ENCODE measurements at regions not wholly inside any gene's neighbourhood (a gene's known extent, or its start where the extent isn't known, plus 50 kb on each side); places are given as distances from the start of the nearest gene placed in this dataset.

DNA sequence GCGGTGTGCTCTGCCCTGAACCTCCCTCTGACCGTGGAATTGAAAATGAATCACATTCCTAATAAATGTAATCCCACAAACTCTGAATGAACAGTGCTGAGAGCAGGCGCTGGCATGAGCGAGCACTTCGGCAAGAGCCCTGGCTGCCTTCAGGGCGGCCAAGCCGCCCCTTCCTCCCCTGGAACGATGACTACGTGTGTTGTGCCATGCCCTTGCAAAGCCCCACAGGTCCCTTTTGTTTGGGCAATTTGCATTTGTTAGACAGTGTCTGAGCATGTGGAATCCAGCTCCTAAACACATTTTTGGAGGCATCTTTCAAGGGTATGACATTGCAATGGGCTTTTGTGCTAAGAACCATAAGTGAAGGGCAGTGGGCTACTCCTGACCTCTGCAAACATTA lies 95.6 kb upstream of the MKI67 start:
- DNase-seq (ENCODE audit: low read depth) = no peak

DNA sequence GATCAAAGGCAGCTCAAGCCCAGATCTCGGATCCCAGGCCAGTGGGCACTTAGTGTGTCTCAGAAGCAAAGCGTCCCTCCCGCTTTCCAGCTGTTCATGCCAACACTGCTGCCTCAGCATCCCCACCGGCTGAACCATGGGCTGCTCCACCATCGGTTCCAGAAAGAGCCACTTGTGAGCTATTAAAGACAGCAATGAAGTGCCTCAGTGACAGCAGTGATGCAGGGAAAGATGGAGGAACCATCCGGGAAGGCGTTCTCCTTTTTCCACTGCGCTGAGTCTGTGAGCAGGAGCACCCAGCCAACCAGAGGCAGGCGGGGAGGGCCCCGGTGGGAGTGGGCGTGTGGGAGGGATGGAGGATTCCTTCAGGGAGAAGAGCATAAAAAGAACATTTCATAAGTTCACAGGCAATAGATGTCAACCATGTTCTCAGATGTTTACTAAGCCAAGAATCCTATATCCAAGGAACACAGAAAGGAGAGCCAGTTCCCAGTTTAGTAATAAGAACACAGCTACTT lies 96.2 kb upstream of the MKI67 start:
- DNase-seq (ENCODE audit: low read depth) = no peak

DNA sequence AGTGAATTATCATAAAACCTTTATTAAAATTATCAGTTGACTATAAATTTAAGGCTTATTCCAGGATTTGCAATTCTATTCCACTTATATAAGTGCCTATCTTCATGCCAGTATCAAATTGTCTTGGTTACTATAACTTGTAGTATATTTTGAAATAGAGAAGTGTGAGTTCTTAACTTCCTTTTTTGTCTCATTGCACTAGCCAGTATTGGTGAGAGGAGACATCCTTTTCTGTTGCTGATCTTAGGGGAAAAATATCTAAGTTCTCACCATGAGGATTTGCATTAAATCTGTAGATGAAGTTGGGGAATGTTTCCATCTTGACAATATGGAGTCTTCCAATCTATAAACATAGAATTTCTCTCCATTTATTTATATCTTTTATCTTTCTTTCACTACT lies 104.2 kb upstream of the MKI67 start:
- no peak for DNase-seq (ENCODE audit: low read depth)

DNA sequence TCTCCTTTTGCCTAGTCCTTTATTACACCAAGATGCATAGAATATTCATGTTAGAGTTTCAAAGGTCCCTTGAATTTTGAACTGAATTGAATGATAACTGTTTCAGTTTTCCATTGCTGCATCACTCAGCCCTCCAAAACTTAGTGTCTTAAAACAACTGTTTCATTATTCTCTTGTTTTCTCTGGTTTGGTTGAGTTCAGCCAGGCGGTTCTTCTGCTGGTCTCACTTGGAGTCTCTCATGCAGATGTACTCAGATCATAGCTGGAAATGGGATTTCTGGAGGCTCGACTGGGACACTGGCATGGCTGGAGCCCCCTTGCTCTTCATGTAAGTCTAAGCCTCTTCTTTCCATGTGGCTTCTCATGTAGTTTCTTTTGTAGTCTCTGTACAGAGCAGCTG lies 107.2 kb upstream of the MKI67 start:
- DNase-seq (ENCODE audit: low read depth) = no peak

DNA sequence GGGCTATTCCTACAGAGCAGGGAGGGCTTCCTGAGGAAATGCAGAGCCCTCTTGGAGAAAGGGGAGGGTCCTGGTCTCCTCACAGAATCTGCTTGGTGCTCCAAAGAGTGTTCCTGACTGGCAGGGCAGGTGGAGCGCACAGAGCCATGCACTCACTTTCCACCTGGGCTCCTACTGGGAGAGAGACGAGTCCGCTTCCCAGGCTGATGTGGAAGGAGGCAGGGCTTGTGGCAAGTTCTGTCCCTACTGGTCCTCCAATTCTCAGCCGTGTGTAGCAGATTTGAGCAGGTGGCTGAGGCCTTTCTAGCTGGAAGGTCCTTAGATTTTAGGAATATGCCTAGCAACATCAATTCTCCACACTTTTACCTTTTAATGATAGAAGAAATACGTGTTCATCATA lies 111.5 kb upstream of the MKI67 start:
- DNase-seq (ENCODE audit: low read depth) = no peak

DNA sequence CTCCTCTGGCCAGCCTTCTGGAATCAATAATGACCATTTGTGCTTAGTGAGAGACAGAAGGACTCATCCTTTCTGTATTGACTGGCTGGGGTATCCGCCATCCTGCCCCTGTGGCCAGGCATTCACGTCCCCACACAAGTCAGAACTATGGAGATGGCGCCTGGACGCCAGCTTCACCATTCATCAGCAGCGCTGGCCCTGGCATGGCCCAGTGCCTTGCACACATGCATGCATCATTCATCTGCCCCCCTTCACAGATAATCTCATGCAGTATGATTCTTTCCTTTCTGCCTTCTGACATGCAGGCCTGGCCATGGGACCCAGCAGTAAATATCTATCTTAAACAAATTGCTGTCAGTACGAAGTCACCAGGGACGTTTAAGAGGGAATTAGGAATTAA lies 114.8 kb upstream of the MKI67 start:
- no peak for DNase-seq (ENCODE audit: low read depth)

DNA sequence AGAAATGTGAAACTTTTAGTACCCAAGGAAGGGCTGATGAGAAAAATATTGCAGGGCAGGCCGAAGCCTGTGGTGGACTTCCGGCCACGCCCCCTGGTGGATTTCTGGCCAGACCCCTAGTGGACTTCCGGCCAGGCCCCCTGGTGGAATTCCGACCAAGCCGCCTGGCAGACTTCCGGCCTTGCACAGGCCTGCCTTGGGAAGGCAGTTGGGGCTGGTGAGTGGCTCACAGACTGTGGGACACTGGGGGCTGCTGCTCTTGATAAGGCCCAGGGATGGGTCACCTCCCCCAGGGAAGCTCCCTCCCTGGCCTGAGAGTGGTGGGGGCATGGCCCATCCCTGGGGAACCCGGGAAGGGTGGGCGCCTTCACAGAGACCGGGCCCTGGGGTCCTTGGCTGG lies 116.4 kb upstream of the MKI67 start:
- no peak for DNase-seq (ENCODE audit: low read depth)

DNA sequence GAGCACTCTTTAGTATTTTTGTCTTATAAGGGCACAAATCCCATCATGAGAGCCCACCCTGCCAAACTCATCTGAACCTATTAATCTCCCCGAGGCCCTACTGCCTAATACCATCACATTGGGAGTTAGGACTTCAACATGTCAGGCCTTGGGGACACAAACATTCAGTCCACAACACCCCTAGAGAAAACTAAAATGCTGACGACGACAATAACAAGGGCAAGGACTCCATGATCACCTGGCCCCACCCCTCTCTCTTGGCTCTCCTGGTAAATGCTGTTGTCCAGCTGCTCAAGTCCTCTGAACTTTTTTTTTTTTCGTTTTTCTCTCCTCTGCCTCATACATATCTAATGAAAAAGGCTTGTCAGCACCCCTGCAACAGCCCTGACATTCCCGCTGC lies 118.8 kb upstream of the MKI67 start:
- no peak for DNase-seq (ENCODE audit: low read depth)

DNA sequence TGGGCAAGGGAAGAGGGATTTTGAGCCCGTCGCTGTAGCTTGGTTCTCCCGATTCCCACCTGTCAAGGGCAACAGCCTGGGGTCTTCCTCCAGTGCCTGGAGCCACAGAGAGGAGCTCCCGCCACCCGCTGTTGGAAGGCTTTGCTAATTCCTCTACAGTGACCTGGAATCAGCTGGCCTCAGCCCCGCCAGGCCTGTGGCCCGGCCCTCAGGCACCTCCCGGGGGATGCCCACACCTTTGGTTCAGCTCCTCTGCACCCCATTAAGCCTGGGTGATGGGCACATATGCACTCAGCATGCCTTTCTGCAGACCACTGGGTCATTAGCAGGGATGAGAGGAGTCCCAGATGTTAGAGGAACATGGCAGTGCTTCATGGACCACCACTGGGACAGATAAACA lies 121.4 kb upstream of the MKI67 start:
- DNase-seq (ENCODE audit: low read depth) = no peak

DNA sequence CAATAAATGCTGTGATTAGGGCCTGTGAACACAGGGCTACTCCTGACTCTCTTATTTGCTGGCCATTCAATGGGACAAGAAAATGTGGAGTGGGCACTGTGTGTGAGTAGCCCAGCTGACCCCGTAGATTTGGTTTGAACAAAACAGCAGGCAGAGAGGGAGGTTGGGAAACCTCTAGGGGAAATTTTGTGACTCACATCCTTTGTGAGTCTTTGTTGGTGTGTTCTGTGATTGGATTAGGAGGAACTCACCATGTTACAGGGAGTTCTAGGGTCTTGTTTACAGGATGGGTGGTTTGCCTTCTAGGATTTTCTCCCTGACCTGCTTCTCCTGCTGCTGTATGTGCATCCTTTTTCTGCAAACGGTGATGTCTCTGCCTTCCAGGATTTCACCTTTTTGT lies 128.3 kb upstream of the MKI67 start:
- no peak for DNase-seq (ENCODE audit: low read depth)

DNA sequence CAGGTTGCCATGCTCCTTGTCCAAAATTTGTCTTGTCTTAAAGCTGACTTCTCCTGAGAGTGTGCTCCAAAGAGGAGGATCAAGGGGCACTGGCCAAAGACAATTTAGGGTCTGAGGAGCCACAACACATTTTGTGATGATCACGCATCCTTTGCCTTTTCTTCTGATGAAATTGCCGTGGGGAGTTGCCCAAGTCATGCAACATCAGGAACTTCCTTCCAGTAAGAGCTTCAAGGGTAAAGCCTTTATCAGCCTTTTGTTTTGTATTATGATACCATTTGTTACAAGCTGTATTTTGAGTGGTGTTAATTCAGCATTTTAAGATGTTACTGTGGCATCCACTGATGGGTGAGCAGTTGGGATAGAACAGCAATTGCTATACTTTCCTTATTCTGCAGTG lies 131.2 kb upstream of the MKI67 start:
- DNase-seq (ENCODE audit: low read depth) = no peak

DNA sequence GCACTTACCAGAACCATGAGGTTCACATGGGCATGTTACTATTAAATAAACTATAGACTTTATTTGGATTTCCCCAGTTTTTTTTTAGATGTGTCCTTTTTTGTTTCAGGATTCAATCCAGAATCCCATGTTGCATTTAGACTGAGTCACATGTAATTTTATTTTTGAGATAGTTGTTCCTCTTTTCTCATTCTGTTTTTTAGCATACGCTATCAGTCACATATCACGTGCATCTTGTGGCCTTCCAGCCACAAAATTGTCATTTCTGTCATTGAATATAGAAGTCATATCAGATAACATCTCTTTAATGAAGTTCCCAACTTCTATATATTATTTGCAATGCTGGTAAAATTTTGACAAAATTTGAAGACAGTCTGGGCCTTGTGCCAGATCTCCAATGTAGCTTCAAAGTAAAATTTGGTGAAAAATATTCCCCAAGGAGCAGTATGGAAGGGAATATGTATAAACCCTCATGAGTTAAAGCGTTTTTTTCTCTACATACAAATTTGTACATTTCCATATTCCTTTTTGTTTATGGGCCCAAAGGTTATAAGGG lies 132.3 kb upstream of the MKI67 start:
- no peak for DNase-seq (ENCODE audit: low read depth)

DNA sequence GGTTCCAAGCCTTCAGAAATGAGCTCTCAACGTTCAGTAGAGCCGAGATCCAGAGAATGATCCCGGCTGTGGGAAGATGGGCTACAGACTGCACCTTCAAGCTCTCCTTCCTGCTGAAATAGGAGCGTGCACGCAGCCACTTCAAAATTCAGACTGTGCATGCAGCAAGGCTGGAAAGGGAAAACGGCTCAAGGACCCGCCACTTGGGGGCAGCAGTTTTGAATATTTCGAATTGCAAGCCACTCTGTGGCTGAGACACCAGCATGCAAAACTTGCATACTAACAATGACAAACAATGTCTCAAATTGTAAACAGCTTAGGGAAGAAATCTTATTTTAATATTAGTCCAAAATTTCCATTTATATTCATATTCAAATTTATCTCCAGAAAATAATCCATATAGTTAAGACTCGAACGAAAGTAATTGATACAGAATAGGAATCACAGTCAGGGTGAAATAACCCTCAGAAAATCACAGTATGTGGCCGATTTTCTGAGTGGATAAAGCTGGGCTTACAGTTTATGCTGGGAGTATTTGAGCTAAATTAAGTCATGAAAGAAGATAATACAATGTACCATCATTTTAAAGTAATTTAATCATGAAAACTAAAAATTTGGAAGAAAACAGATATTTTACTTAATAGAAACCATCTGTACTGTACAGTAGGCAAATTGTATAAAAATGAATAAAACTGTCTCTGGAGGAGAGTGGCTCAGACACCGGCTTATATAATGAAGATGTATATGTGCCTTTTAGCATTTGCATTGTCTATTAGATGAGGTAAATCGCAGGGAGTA lies 137.9 kb upstream of the MKI67 start:
- DNase-seq (ENCODE audit: low read depth) = peak; percentile 24

DNA sequence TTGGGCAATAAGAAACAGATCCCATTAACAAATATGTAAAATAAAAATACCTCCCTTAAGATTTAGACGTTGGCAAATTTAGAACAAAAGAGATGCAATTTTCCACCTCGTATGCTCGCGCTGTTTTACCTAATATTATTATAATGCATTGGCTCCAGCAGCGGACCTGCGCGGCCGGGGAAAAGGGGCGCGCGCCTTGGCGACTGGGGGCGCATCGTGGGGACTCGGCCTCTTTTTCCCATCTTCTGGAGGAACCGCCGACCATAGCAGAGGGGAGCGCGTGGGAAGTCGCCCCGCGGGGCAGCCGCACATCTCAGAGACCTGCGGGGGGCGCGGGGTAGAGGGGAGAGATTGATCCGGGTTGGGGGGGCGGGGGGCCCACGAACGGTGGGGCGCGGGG lies 139.4 kb upstream of the MKI67 start:
- DNase-seq (ENCODE audit: low read depth) = no peak

DNA sequence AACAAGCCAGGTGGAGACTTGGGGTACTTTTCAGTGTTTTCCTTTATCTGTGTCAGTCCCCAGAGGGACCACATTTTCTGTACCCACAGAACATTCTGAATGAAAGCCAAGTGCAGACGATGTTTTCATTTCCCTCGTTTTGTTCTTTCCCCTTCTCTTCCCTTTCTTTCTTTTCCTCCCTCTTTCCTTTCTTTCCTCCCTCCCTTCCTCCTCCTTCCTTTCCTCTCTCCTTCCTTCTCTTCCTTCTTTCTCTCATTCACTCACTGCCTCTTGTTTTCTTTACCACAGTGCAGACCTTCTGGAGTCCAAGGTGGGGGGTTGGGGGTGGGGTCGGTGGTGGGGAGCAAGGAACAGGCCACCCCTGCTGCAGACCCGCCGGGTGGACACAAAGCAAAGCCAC lies 141.4 kb upstream of the MKI67 start:
- no peak for DNase-seq (ENCODE audit: low read depth)

DNA sequence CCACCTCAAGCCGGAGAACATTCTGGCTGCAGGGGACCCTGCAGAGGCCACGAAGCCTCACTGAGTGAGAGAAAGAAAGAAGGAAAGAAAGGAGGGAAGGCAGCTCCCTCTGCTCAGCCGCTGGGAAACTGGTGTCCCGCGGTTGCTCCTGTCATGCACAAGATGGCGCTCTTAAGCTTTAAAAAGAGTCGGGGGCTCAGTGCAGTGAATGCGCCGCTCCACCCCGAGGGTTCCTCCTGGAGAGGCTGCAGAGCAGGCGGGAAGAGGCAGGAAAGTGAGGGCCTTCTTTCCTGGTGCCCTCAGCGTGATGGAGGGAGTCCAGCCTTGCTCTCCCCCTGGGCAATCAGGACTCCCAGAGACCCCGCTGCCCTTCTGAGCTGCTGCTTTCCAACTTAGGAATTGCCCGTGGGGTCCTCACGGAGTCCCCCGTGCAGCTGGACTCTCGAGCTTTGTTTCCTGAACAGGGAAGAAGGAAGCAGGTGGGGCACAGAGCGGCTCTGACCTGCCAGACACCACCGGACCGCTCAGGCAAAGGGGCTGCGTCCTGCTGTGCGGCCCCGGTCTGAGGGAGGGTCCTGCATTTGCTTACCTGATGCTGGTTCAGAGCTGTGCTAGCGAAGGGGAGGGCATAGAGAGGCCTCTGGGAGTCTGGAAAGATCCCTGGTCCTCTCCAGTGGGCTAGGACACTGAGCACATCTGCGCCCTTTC lies 141.9 kb upstream of the MKI67 start:
- DNase-seq (ENCODE audit: low read depth) = peak; percentile 6

DNA sequence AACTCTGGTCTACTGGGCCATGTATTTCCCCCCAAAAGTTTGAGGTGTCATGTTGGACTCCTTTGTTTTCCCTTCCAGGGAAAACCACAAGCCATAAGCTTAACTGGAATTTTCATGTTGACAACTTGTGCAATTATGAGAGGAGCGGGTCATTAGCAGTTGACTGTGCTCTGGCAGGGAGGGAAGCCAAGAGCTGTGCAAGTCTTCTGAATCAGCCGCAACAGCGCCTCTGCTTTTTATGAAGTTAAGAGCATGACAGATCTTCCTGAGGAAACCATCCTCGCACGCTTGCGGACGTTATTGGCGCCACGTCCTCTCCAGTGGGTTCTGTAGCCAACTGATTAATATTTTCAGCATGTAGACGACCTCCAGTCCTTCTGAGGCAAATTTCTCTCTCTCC lies 148.7 kb upstream of the MKI67 start:
- no peak for DNase-seq (ENCODE audit: low read depth)

DNA sequence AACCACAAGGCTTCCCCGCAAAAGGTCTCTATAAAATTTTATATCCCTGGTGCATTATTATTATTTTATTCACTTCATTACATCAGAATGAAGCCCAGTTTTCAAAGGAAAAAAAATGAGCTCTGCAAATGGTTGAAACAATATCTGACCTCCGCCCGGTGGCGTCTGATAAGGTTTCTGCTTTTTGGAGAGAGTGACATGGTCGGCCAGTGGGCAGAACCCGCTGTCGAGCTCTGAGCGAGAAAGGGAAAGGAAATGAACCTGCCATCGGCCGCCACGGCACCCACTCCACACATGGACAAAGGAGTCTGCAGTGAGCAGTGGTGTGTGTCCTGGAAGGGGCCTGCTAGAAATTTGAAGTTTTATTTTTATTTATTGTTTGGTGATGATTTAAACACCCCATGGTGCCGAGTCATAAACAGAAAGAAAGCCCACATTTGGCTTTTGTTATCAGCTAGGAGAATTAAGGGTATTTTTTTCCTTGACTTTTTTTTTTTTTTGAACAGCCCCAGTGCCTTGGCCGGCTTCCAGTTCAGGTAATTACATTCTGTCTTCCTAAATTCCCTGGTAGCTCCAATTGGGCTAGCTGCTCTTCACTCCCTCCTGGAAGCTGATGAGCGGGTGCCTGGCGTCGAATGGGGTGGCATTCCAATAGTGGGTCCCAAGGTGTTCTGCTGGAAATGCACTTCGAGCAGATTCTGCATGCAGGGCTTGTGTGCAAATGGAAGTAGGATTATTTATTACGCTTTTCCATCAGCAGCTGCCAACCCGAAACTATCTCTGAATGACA lies 149.4 kb upstream of the MKI67 start:
- no peak for DNase-seq (ENCODE audit: low read depth)

DNA sequence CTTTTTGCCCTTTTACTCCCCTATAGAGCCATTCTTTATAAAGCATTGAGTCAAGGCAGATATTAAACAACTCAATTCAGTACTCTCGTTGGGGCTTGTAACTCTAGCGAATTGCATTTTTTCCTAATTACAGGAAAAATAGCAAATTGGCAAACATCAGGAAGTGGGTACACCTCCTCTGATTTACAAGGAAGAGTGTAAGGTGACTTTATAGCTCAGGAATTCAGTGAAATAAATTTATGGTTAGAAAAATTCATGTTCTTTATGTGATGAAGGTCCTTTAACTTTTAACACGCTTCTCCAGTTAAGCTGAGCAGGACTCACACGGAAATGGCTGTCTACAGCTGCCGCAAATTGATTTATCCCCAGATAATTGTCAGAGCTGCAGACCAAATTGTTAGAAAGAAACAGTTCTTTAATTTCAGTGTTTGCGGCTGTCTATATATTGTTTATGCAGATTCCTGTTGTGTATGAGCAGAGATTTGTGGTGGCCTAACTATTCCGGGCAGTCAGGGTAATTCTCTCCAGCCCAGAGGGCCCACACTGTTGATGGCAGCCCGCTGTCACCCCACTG lies 151.1 kb upstream of the MKI67 start:
- no peak for DNase-seq (ENCODE audit: low read depth)

DNA sequence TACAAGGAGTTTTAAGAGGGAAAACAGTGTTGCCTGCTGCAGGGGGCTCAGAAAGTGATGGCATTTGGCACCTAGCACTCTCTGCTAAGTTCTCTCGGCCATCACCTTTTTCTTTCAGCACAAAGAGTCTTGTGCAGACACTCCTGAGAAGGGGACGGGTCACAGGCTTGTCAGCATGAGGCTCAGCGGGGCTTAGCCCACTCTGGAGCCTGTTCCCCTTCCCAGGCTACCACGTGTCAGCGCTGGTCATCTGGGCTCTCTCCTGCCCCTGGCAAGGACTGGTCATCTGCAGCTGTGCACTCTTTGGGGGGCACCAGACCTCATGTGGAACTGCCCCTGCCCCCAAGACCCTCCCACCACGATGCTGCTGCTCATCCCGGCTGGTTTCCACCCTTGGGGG lies 152.1 kb upstream of the MKI67 start:
- no peak for DNase-seq (ENCODE audit: low read depth)

DNA sequence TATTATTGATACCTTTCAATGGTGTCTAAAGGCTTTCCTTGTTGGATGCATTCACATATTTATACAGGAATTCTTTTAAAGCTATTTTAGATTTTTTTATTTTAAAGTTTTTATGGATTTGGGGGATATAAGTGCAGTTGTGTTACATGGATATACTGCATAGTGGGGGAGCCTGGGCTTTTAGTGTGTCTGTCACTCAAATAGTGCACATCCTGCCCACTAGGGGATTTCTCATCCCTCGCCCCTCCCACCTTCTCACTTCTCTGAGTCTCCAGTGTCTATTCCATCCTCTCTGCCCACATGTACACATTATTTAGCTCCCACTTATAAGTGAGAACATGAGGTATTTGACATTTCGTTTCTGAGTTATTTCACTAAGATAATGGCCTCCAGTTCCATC lies 154.0 kb upstream of the MKI67 start:
- no peak for DNase-seq (ENCODE audit: low read depth)

DNA sequence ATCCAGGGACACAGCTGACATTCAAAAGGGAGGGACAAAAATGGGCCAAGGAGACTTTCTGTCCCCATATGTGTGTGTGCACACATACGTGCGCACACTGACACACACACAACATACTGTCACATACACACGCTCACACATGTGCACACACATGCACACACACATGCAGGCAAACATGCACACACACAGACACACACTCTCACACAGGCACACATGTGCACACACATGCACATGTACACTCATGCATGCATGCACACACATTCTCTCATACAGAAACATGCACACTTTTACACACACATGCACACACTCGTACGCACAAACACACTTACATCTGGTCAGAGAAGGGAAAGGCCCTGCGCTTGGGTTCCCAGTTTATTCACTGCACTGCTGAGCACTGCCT lies 155.1 kb upstream of the MKI67 start:
- no peak for DNase-seq (ENCODE audit: low read depth)
